AG04449 (cell line): ENCODE measurements at regions not wholly inside any gene's neighbourhood (a gene's known extent, or its start where the extent isn't known, plus 50 kb on each side); places are given as distances from the start of the nearest gene placed in this dataset.
"Not testable (repeated sequence)": the region's sequence is repeated elsewhere in the genome, so short reads cannot be mapped to it uniquely, and the experiment has no call there.

Experiments
- CTCF ChIA-PET: fragments of 350-600 bp; formaldehyde crosslinking; extraction: SDS; loops from one replicate; lab custom pipeline; 2021; ENCODE audit warnings: antibody characterized with exemption; lab: Yijun Ruan, JAX
- POLR2A ChIA-PET: fragments of 400-600, 350-600 bp; formaldehyde crosslinking; extraction: SDS; loops from one replicate; lab custom pipeline; 2020; ENCODE audit warnings: antibody characterized with exemption, inconsistent platforms; lab: Yijun Ruan, JAX
- DNase-seq: peaks from one replicate; pipeline ENCODE4 v3.0.0-alpha.2; 2010; ENCODE audit warnings: low read depth, low spot score
- H3K4me3 ChIP-seq: 2 replicates; pipeline ENCODE4 v1.5.1; 2011; ENCODE audit warnings: low read depth, mild to moderate bottlenecking, control low read depth, low read length
- TF ChIP-seq, protein P1 (sequence below): IDR thresholded peaks from one replicate; pipeline ENCODE4 v1.5.1; 2011; ENCODE audit warnings: mild to moderate bottlenecking, moderate library complexity, low read length, control low read depth, inconsistent platforms; ENCODE audit not compliant: insufficient read depth; ENCODE audit errors: missing control alignments

DNA sequence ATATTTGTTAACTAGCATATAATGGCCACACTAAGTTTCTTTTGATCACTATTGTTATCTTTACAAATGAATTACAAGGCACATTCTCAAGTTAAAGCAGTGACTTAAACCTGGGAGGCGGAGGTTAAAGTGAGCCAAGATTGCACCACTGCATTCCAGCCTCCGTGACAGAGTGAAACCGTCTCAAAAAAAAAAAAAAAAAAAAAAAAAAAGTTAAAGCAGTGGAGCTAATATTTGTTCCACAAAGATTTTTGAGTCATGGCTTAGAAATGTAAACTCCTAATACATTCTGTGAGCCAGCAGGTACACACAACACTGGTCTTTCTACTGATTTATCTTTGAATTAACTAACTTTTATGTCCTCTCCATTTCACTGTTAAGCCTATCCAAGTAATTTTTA lies 221.7 kb upstream of the HTR1E start:
- DNase-seq = no peak
- TF ChIP-seq, protein P1, sequence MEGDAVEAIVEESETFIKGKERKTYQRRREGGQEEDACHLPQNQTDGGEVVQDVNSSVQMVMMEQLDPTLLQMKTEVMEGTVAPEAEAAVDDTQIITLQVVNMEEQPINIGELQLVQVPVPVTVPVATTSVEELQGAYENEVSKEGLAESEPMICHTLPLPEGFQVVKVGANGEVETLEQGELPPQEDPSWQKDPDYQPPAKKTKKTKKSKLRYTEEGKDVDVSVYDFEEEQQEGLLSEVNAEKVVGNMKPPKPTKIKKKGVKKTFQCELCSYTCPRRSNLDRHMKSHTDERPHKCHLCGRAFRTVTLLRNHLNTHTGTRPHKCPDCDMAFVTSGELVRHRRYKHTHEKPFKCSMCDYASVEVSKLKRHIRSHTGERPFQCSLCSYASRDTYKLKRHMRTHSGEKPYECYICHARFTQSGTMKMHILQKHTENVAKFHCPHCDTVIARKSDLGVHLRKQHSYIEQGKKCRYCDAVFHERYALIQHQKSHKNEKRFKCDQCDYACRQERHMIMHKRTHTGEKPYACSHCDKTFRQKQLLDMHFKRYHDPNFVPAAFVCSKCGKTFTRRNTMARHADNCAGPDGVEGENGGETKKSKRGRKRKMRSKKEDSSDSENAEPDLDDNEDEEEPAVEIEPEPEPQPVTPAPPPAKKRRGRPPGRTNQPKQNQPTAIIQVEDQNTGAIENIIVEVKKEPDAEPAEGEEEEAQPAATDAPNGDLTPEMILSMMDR = no peak
- CTCF ChIA-PET = no interaction called here
- POLR2A ChIA-PET = no interaction called here
- H3K4me3 ChIP-seq = no peak overlapping the region

DNA sequence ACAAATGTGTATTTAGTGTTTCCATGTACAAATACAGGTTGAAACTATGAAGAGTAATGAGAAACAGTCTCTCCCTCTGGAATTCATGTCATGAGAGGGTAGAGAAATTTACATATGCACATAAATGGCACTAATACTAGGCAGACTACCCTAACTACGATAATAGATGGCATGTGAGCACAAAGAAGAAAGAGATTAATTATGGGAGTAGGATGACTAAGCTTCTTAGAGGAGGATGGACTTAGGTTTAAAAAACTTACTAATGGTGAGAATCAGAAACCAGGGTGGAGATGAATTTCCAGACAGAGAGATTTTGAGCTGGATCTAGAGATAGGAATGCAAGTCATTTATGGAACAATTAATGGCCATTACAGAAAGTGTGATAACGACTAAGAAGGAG lies 225.3 kb upstream of the HTR1E start:
- H3K4me3 ChIP-seq = no peak overlapping the region
- POLR2A ChIA-PET = no interaction called here
- TF ChIP-seq, protein P1 = no peak
- DNase-seq = no peak
- CTCF ChIA-PET = no interaction called here

DNA sequence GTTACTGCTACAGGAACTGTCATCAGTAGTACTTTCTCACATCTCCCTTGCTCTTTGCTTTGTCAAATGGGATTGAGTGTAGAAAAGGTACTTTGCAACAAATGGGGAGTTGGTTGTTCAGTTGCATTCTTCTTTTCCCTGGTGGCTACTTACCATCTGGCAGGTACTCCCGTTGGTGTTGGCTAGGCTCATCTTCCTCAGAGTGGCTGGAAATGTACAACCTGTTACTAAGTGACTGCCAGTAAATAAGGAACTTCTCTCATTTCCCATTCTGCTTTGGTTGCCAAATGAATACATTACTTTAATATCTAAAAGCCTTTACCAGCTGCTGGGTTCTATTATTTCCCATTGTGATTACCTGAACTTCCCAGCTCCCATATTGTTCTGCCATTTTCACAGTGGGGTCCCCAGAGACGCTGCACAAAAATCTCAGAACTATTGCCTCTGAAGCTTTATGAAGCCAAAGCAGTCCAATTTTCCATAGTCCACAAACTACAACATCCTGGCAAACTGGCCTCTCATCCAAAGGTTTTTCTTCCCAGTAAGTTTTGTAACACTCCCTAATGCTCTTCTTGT lies 229.7 kb upstream of the HTR1E start:
- POLR2A ChIA-PET = no interaction called here
- CTCF ChIA-PET = no interaction called here
- TF ChIP-seq, protein P1 = no peak
- H3K4me3 ChIP-seq = no peak overlapping the region
- no peak for DNase-seq

DNA sequence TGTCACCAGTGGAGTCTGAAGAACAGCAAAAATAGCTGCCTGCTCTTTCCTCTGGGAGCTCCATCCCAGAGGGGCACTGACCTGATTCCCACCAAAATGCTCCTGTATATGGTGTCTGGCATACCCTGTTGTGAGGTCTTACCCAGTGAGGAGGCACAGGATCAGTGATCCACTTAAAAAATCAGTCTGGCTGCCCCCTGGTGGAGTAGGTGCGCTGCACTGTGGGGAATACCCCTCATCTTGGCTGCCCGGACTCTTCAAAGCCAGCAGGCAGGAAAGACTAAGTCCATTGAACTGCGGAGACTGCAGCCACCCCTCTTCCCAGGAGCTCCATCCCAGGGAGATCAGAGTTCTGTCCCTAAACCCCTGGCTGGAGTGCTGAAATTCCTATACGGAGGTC lies 230.9 kb upstream of the HTR1E start:
- no peak for DNase-seq
- ChIA-PET POLR2A (no interaction called here), CTCF (no interaction called here)
- no peak overlapping the region for H3K4me3 ChIP-seq
- TF ChIP-seq, protein P1 = no peak

DNA sequence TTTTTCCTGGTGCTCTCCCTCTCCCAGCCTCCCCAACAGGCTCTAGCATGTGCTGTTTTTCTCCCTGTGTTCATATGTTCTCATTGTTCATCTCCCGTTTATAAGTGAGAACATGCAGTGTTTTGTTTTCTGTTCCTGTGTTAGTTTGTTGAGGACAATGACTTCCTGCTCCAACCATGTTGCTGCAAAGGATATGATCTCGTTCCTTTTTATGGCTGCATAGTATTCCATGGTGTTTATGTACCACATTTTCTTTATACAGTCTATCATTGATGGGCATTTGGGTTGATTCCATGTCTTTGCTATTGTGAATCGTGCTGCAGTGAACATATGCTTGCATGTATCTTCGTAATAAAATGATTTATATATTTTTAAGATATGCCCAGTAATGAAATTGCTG lies 236.1 kb upstream of the HTR1E start:
- H3K4me3 ChIP-seq, DNase-seq, CTCF ChIA-PET, POLR2A ChIA-PET: not testable (repeated sequence)

DNA sequence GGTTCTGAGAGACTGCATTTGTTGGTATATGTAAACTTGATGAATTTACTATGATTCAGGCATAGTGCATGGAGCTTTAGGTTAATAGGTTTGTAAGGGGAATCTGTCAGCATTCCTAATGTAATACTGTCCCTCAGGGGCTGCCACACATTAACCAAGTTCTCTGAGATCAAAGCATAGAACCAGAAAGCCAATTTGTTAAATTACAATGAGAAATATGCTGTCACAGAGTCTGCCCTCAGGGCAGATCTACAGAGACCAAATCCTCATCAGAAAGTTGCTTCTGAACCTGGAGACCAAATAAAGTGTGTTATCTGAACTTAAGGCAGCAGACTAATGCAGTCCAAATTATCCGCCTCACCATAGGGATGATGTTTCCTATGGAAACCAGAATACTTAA lies 250.8 kb upstream of the HTR1E start:
- POLR2A ChIA-PET = no interaction called here
- TF ChIP-seq, protein P1 = no peak
- no peak for DNase-seq
- CTCF ChIA-PET = no interaction called here
- no peak overlapping the region for H3K4me3 ChIP-seq

DNA sequence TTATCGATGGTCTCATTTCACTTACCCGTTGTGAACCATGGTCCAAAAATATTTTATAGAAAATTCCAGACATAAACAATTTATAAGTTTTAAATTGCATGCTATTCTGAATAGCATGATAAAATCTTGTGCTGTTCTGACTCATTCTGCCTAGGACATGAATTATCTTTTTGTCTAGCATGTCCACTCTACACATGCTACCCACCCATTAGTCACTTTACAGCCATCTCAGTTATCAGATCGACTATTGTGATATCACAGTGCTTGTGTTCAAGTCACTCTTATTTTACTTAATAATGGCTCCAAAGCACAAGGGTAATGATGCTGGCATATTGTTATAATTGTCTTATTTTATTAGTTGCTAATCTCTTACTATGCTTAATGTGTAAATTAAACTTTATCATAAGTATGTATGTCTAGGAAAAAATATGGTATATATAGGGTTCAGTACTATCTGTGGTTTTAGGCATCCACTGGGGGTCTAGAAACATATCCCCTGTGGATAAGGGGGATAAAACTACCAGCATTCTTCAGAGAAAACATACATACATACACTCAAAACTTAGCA lies 252.0 kb upstream of the HTR1E start:
- CTCF ChIA-PET = no interaction called here
- no peak for DNase-seq
- POLR2A ChIA-PET = no interaction called here
- H3K4me3 ChIP-seq = no peak overlapping the region
- TF ChIP-seq, protein P1 = no peak
